Upper lobe of right lung (tissue), 1 donor: ENCODE measurements at regions not wholly inside any gene's neighbourhood (a gene's known extent, or its start where the extent isn't known, plus 50 kb on each side); places are given as distances from the start of the nearest gene placed in this dataset.
"Not testable (repeated sequence)": the region's sequence is repeated elsewhere in the genome, so short reads cannot be mapped to it uniquely, and the experiment has no call there.

Experiments used
- ATAC-seq: fragments of 200-7000 bp; cut with Tn5 transposase; one replicate; pipeline ENCODE4 v1.9.1; 2020; ENCODE audit warnings: mild to moderate bottlenecking, moderate library complexity
- DNase-seq: peaks from one replicate; pipeline ENCODE4 v3.0.0-alpha.2; 2020
- H3K27ac ChIP-seq: fragments of 200-600 bp; one replicate; pipeline ENCODE4 v1.8.0; 2022
- H3K27me3 ChIP-seq: fragments of 200-600 bp; one replicate; pipeline ENCODE4 v1.8.0; 2022; ENCODE audit warnings: mild to moderate bottlenecking
- H3K36me3 ChIP-seq: fragments of 200-600 bp; one replicate; pipeline ENCODE4 v1.8.0; 2022
- H3K4me1 ChIP-seq: fragments of 200-600 bp; one replicate; pipeline ENCODE4 v1.8.0; 2022
- H3K4me3 ChIP-seq: fragments of 200-600 bp; one replicate; pipeline ENCODE4 v1.8.0; 2022; ENCODE audit warnings: mild to moderate bottlenecking
- H3K9me3 ChIP-seq: fragments of 200-600 bp; one replicate; pipeline ENCODE4 v1.8.0; 2022
- intact Hi-C: fragments of 100-400 bp; cut with DNase I; formaldehyde crosslinking; loops from one replicate; pipeline ENCODE4 v1.11.0; 2022
- TF ChIP-seq, protein P1 (sequence below): fragments of 200-600 bp; IDR thresholded peaks from one replicate; pipeline ENCODE4 v1.8.0; 2022; ENCODE audit warnings: antibody characterized with exemption
- donor health status: DM: no; HTN: yes; CAD: no; lungs with severe emphysema.

DNA sequence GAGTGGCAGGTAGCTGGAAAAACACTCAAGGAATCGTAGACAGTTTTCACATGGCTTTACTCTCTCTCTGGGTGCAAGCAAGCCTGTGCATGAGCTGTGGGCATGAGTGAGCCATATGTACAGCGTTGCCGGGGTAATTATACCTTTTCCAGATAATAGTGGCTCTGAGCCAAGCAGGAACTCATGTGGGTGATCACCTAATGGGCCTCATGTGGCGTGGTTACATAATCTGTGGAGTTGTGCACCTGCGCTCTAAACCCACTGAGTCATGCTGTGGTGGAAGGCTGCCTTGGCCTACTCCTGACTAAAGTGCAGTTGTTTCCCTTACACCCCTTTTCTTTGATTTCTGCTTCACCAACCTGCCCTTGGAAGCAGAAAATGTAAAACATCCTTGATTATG is 1564.5 kb upstream of the PCDH10 start:
- Histone ChIP-seq H3K27ac (no peak overlapping the region), H3K27me3 (no peaks in the 10 kb centered on the region), H3K4me3 (no peak overlapping the region), H3K4me1 (no peaks in the 10 kb centered on the region), H3K36me3 (no peaks in the 10 kb centered on the region), H3K9me3 (no peaks in the 10 kb centered on the region)
- DNase-seq (no peak), ATAC-seq (no peak)
- TF ChIP-seq, protein P1, sequence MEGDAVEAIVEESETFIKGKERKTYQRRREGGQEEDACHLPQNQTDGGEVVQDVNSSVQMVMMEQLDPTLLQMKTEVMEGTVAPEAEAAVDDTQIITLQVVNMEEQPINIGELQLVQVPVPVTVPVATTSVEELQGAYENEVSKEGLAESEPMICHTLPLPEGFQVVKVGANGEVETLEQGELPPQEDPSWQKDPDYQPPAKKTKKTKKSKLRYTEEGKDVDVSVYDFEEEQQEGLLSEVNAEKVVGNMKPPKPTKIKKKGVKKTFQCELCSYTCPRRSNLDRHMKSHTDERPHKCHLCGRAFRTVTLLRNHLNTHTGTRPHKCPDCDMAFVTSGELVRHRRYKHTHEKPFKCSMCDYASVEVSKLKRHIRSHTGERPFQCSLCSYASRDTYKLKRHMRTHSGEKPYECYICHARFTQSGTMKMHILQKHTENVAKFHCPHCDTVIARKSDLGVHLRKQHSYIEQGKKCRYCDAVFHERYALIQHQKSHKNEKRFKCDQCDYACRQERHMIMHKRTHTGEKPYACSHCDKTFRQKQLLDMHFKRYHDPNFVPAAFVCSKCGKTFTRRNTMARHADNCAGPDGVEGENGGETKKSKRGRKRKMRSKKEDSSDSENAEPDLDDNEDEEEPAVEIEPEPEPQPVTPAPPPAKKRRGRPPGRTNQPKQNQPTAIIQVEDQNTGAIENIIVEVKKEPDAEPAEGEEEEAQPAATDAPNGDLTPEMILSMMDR: no peak
- intact Hi-C loops: no loop called here

DNA sequence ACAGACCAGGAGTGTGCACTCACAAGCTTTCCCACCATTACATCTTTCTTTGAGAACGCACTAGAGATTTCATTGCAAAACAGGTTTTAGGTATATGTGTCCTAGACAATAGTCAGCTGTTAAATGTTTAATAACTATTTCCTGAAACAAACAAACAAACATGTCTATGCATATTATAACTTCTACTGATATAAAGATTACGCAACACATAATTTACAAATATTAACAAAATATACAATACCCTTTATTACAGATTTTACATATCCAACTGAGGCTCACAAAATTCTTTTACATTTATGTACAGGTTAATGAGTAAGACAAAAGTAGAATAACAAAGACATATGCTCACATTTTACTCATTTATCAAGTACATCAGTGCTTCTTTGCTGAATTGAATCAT is 1554.0 kb upstream of the PCDH10 start:
- no peak overlapping the region for H3K4me3 ChIP-seq
- intact Hi-C loops: no loop called here
- DNase-seq (no peak), ATAC-seq (no peak)
- no peaks in the 10 kb centered on the region for H3K4me1 ChIP-seq
- H3K36me3 ChIP-seq: no peaks in the 10 kb centered on the region
- TF ChIP-seq, protein P1: no peak
- no peak overlapping the region for H3K27ac ChIP-seq
- no peaks in the 10 kb centered on the region for H3K27me3 ChIP-seq
- H3K9me3 ChIP-seq: no peaks in the 10 kb centered on the region

DNA sequence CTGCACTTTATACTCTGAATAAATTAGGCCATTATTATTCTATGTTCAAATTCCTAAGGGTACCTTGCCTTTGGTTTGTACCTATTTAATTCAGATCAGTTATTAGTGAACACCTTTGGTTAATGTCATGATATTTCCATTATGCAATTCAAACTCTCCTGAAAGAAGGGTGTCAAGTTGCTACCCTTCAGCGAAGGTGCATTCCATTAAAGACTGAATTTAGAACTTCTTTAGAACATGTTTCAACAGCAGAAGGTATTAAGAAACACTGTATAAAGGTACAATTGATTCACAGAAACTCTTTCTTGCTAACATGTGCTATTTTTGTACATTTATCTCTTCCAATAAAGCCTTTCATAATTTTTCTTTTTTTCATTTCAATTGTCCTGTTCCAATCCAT is 1545.4 kb upstream of the PCDH10 start:
- Histone ChIP-seq H3K36me3 (no peaks in the 10 kb centered on the region), H3K4me1 (no peaks in the 10 kb centered on the region), H3K27me3 (no peaks in the 10 kb centered on the region), H3K9me3 (no peaks in the 10 kb centered on the region), H3K27ac (no peak overlapping the region), H3K4me3 (no peak overlapping the region)
- intact Hi-C loops: no loop called here
- ATAC-seq (no peak), DNase-seq (no peak)
- TF ChIP-seq, protein P1: no peak

DNA sequence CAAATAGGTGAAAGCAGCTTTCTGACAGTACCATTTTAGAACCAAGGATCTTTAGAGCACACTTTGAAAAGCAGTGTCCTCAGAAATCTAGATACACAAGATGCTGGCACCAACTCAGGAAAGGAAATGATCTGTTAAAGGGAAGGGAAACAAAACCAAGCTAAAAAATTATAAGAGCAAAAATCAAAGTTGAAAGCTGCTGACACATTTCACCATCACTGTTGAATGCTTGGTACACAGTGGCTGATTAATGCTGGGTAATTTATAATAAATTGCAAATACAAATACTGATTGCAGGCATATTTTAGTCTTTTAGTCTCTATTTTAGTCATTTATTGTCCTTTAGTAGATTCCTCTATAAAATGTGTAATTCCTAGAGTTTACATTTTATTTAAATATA is 1540.1 kb upstream of the PCDH10 start:
- Histone ChIP-seq H3K9me3 (no peaks in the 10 kb centered on the region), H3K27ac (no peak overlapping the region), H3K27me3 (no peaks in the 10 kb centered on the region), H3K36me3 (no peaks in the 10 kb centered on the region), H3K4me1 (no peaks in the 10 kb centered on the region), H3K4me3 (no peak overlapping the region)
- TF ChIP-seq, protein P1: no peak
- intact Hi-C loops: no loop called here
- DNase-seq (no peak), ATAC-seq (no peak)

DNA sequence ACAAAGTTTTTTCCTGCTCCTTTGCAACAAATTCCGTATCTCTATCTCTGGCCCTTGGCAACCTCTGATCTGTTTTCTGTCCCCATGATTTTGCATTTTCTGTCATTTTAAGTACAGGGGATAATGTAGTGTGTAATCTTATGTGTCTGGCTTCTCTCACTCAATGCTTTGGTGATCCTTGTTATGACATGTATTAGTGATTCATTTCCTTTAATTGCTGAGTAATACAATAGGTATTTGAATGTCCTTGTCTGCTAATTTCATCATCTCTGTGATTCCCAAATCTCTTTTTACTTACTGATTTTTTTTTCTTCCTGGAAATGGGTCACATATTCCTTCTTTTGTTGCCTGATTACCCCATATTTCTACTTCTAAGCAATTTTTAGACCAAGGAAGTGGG is 1538.6 kb upstream of the PCDH10 start:
- intact Hi-C loops, H3K9me3 ChIP-seq, H3K27me3 ChIP-seq: not testable (repeated sequence)

GRCh38 chr4:131613086-131613823 is 1535.8 kb upstream of the PCDH10 start:
- no peak for ATAC-seq
- intact Hi-C loops: no loop called here

More for the DNA sequence above, 1538.6 kb upstream of the PCDH10 start:
- H3K4me3 ChIP-seq, H3K36me3 ChIP-seq, DNase-seq, ATAC-seq, H3K27ac ChIP-seq, H3K4me1 ChIP-seq: not testable (repeated sequence)

More at GRCh38 chr4:131613086-131613823, 1535.8 kb upstream of the PCDH10 start:
- TF ChIP-seq, protein P1: no peak
- Histone ChIP-seq H3K27ac (no peak overlapping the region), H3K4me1 (no peaks in the 10 kb centered on the region), H3K4me3 (no peak overlapping the region), H3K9me3 (no peaks in the 10 kb centered on the region), H3K36me3 (no peaks in the 10 kb centered on the region), H3K27me3 (no peaks in the 10 kb centered on the region)
- no peak for DNase-seq
